ENCODE measurements at regions not wholly inside any gene's neighbourhood (a gene's known extent, or its start where the extent isn't known, plus 50 kb on each side); places are given as distances from the start of the nearest gene placed in this dataset.
"Not testable (repeated sequence)": the region's sequence is repeated elsewhere in the genome, so short reads cannot be mapped to it uniquely, and the experiment has no call there.

- no peak for DNase-seq (ENCODE audit: low read depth in 2 of 2)
Measured at GRCh38 chr22:48778308-48779195, 1049.1 kb downstream of the BRD1 start.

GRCh38 chr22:48772286-48772907, 1055.3 kb downstream of the BRD1 start:
- DNase-seq (ENCODE audit: low read depth in 2 of 2): no peak

- DNase-seq (ENCODE audit: low read depth in 2 of 2): no peak
Measured at GRCh38 chr22:48765595-48765994, 1062.1 kb downstream of the BRD1 start.

- DNase-seq (ENCODE audit: low read depth in 2 of 2): no peak
Measured at GRCh38 chr22:48761546-48761945, 1066.1 kb downstream of the BRD1 start.

- no peak for DNase-seq (ENCODE audit: low read depth in 2 of 2)
Measured at GRCh38 chr22:48760481-48761390, 1066.9 kb downstream of the BRD1 start.

- no peak for DNase-seq (ENCODE audit: low read depth in 2 of 2)
Measured at GRCh38 chr22:48758881-48759875, 1068.5 kb downstream of the BRD1 start.

- DNase-seq (ENCODE audit: low read depth in 2 of 2): no peak
Measured at GRCh38 chr22:48757985-48758561, 1069.6 kb downstream of the BRD1 start.

- DNase-seq (ENCODE audit: low read depth in 2 of 2): no peak
Measured at GRCh38 chr22:48757581-48757980, 1070.1 kb downstream of the BRD1 start.

GRCh38 chr22:48757135-48757534, 1070.5 kb downstream of the BRD1 start:
- DNase-seq (ENCODE audit: low read depth in 2 of 2): not testable (repeated sequence)

GRCh38 chr22:48756146-48757111, 1071.2 kb downstream of the BRD1 start:
- DNase-seq (ENCODE audit: low read depth in 2 of 2): no peak

- DNase-seq (ENCODE audit: low read depth in 2 of 2): no peak
Measured at GRCh38 chr22:48755059-48755949, 1072.4 kb downstream of the BRD1 start.

GRCh38 chr22:48754611-48755058, 1073.0 kb downstream of the BRD1 start:
- no peak for DNase-seq (ENCODE audit: low read depth in 2 of 2)

- no peak for DNase-seq (ENCODE audit: low read depth in 2 of 2)
Measured at GRCh38 chr22:48753752-48754517, 1073.7 kb downstream of the BRD1 start.

GRCh38 chr22:48753381-48753730, 1074.3 kb downstream of the BRD1 start:
- DNase-seq (ENCODE audit: low read depth in 2 of 2): no peak

- no peak for DNase-seq (ENCODE audit: low read depth in 2 of 2)
Measured at GRCh38 chr22:48752451-48753380, 1075.0 kb downstream of the BRD1 start.
